Sciatic nerve (tissue), 2 donors: ENCODE measurements at regions not wholly inside any gene's neighbourhood (a gene's known extent, or its start where the extent isn't known, plus 50 kb on each side); places are given as distances from the start of the nearest gene placed in this dataset.

ENCODE experiments used
- ATAC-seq: fragments of 200-7000 bp; cut with Tn5 transposase; one replicate; pipeline ENCODE4 v1.9.1; 2020; ENCODE audit warnings: mild to moderate bottlenecking, moderate library complexity
- DNase-seq: peaks from one replicate; pipeline ENCODE4 v3.0.0-alpha.2; 2020; ENCODE audit warnings: low spot score
- intact Hi-C: fragments of 100-400 bp; cut with DNase I; formaldehyde crosslinking; loops from one replicate; pipeline ENCODE4 v1.14.2; 2022
- donor health status: DM: no; HTN: no; CAD: no.
- donor health status: DM: no; HTN: no; CAD: no.

DNA sequence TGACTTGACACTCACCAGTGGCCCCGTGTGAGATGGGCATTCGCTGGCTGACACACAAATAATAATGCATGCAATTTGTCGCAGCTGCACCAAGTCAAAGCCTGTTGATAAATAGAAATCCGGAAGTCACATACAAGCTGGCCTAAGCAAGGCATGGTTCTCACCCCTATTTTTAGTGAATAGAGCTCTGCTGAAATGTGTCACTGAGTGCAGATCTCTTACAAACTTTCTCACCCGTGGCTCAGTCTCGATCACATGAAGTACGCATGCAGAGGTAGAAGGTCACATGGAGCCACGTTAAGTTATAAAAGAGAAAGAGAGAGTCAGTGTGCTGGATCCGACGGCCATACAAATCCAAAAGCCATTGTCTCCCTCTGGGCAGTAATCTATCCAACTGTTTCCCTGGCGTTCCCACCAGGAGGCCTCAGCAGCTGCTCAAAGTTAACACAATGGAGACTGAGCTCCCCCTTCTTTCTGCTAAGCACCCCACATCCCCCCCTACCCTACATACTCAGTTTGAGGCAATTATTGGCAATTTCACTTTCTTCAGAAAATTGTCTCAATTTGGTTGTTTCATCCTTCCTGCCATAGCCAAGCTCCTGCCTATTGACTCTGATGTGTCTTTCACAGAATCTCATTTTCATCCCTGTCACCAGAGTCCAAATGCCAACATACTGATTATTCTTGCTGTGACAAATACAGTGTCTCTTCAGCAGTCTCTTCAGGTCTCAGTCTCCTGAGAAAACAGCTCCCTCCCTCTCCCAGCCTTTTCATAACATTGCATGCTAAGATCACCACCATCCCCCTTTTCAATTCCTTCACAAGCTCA is 473.3 kb upstream of the NRP1 start:
- intact Hi-C loops, result no loop called here
- no peak for DNase-seq
- no peak for ATAC-seq

GRCh38 chr10:33805831-33806230 is 471.4 kb upstream of the NRP1 start:
- ATAC-seq, result no peak
- intact Hi-C loops, result no loop called here
- no peak for DNase-seq

DNA sequence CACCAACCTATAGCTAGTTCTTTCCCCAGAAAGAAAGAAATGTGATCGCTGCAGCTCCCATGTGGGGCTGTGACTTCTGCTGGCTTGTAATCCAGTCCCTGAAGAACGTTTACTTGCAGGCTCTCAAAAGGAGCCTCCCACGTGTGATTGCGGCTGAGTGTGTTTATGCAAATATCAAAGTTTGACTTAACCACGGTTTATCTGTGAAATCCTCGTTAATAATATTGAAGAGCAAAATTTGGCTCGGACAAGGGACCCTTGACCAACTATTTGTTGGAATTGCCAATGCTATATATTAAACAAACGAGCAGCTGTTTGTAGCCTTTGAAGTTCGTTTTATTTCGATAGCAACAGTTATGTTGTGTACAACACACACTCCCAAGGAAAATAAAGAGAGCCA is 470.1 kb upstream of the NRP1 start:
- ATAC-seq (no peak), DNase-seq (no peak)
- intact Hi-C loops, result no loop called here

- DNase-seq, result no peak
- no peak for ATAC-seq
- intact Hi-C loops, result no loop called here
Measured at GRCh38 chr10:33803248-33803647, 468.8 kb upstream of the NRP1 start.

DNA sequence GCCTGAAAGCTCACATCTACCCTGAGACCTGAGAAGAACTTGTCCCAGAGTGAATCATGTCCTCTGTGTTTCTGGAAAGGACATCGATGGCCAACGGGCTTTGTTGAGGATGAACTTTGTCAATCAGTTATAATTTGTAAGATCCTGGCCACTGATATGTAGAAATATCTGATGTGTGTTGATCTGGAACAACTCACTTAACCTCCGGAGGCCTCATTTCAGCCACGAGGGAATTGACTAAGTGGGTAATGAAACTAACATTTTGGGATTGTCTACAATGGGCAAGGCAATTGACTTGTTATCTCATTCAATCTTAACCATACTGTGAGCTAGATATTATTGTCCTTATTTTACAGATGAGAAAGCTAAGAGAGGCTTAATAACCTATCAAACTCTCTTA is 468.1 kb upstream of the NRP1 start:
- no peak for ATAC-seq
- DNase-seq, result no peak
- intact Hi-C loops, result no loop called here

GRCh38 chr10:33801705-33802104 is 467.2 kb upstream of the NRP1 start:
- intact Hi-C loops, result no loop called here
- DNase-seq (no peak), ATAC-seq (no peak)

GRCh38 chr10:33800986-33801385 is 466.5 kb upstream of the NRP1 start:
- intact Hi-C loops, result no loop called here

DNA sequence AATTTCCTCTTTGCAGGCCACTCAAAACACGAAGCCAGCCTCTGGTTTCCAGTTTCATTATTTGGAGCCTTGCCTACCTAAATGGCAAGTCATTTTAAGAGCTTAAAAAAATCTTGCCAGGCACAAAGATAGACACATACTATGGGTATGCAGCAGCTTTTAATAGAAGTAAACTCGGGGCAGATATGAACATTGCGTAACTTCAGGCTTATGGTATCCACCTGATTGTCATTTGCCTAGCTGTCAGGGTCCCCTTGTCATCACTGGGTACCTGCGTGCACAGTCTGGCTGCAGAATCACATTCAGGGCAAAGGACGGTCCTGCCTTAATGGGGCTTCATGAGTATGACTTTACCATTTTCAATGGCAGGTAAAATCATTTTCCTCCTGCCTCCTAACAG is 466.1 kb upstream of the NRP1 start:
- DNase-seq (no peak), ATAC-seq (no peak)
- intact Hi-C loops, result no loop called here

More at GRCh38 chr10:33800986-33801385, 466.5 kb upstream of the NRP1 start:
- ATAC-seq, result no peak
- no peak for DNase-seq

DNA sequence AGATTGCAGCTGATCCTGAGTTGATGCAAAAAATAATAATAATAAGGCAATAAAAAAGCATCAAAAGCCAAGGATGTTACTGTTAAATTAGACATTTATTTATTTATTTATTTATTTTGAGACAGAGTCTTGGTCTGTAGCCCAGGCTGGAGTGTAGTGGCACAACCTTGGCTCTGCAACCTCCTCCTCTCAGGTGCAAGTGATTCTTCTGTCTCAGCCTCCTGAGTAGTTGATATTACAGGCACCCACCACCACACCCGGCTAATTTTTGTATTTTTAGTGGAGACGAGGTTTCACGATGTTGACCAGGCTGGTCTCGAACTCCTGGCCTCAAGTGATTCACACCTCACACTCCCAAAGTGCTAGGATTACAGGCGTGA is 465.5 kb upstream of the NRP1 start:
- no peak for DNase-seq
- intact Hi-C loops, result no loop called here
- no peak for ATAC-seq

DNA sequence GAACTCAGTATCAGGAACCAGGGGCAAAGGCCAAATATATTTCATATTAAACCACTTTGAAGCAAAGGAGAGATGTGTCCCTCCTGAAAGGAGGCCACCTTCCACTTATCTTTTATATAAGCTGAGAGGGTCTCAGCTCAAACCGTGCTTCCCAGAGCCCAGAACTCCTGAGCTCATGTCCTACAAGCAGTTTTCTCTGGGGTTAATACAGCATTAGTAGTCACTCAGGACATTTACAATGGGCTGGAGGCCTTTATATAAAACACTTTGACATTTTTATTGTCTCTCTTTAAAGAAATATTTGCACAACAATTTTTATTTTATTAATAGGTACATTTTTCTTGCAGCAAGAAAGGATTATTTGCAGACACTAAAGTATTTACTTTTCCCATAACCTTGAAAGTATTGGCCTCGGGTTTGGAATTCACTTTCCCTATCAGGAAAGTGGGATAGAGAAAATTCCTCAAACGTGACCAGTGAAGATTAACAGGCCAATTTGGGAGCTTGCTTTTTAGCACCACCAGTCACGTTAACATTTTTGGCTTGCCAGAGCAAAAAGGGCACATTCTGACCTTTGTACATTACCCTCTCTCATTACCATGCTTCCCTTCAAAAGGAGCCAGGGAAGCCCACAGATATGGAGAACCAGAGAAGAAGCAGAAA is 464.9 kb upstream of the NRP1 start:
- intact Hi-C loops, result no loop called here
- no peak for ATAC-seq

DNA sequence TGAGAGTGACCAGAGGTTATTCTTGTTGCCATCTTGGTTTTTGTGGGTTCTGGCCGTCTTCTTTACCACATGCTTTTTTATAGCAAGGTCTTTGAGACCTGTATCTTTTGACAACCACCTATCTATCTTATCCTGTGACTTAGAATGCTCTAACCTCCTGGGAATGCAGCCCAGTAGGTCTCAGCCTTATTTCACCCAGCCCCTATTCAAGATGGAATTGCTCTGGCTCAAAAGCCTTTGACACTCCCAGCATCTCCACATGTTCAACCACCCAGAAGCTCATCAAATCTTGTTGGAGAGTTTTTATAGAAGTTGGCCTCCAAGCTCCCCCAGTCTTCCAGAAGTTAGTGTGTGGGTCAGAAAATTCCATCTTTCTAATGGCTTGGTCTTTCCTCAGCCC is 464.3 kb upstream of the NRP1 start:
- ATAC-seq (no peak), DNase-seq (no peak)
- intact Hi-C loops, result no loop called here

More for the DNA sequence above, 464.9 kb upstream of the NRP1 start:
- DNase-seq, result no peak

- no peak for ATAC-seq
- DNase-seq, result no peak
- intact Hi-C loops, result no loop called here
Measured at GRCh38 chr10:33796680-33797079, 462.2 kb upstream of the NRP1 start.

DNA sequence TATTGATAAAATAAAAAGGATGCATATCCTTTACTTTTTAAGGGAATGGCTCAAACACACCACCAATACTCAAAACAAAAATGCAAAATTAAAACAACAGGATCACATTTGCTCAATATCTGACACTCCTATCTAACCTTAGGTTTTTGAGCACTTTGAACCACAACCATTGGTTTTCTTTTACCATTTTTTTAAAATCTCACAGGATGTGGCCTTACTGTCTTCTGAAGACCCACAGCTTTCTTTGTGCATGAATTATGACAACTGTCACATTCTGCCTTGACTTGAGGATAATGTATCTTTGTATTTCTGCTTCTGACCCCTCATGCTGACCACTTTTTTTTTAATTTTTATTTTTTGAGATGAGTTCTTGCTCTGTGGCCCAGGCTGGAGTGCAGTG is 461.1 kb upstream of the NRP1 start:
- DNase-seq (no peak), ATAC-seq (no peak)
- intact Hi-C loops, result no loop called here

DNA sequence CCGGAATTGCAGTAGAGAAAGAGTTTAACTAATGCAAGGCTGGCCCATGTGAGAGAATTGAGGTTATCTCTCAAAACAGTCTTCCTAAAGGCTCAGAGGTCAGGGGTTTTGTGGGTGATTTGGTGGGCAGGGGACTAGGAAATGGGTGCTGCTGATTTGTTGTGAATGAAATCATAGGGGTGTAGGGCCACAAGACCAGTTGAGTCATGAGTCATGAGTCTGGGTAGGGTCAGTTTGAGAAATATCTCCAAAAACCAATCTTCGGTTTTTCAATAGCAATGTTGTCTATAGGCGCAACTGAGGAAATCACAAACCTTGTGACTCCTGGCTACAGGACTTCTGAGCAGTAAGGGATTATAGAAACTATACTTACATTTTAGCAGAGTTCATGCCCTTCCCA is 460.0 kb upstream of the NRP1 start:
- intact Hi-C loops, result no loop called here
- no peak for DNase-seq
- ATAC-seq, result no peak

- ATAC-seq (no peak), DNase-seq (no peak)
- intact Hi-C loops, result no loop called here
Measured at GRCh38 chr10:33793793-33794192, 459.3 kb upstream of the NRP1 start.

DNA sequence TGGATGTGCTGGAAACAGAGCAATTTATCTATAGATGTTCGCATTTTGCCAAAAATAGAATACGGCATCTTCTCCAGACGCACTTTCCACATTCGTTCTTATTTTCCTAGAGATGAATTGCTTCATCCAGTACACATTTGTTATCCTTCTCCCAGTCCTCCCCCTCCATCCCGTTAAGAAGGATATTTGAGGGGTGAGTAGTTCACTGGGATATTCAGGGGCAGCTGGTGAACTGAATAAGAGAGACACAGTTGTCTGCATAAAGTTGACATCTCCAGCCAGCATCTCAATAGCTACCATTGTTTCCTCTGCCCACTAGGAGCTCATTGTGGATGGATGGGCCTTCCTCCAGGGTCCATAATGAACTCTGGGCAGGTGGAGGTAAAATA is 456.8 kb upstream of the NRP1 start:
- DNase-seq (no peak), ATAC-seq (peak; percentile 74)
- intact Hi-C loops, result no loop called here

DNA sequence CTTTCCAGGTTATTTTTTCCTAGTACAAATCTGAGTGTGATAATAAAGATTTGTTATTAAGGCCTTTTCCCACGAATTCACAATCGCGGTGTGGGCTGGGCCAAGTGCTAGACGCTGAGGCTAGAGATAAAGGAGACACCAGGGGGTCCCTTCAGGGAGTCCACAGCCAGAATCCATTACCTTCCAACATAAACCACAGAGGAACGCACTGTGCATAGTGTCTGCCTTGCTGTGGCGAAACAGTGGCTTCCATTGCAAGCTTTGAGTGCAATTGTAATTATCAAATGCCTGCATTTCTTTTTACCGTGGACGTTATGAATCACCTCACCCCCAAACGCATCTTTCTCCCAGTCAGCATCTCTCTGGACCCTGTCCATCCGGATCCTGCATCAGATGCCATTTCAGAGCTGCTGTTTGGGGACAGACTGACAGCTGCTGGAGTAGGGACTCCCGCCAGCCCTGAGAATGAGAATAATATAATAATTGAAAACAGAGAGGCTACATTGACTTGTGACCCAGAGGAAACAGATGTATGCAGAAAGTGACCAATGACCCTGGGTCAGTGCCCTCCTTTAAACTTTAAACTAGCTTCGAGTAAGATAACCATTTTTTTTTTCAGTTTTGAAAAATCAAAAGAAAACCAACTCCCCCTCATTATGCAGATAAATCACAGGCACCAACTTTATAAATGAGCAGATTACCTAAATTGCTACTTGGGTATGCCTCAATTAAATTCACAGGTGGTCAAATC is 456.2 kb upstream of the NRP1 start:
- ATAC-seq (peak; percentile 62), DNase-seq (no peak)
- intact Hi-C loops, result no loop called here

GRCh38 chr10:33783557-33783956 is 449.1 kb upstream of the NRP1 start:
- no peak for DNase-seq
- intact Hi-C loops, result no loop called here
- no peak for ATAC-seq

- intact Hi-C loops, result no loop called here
Measured at GRCh38 chr10:33783078-33783477, 448.6 kb upstream of the NRP1 start.

More at GRCh38 chr10:33783078-33783477, 448.6 kb upstream of the NRP1 start:
- ATAC-seq (no peak), DNase-seq (no peak)
